AG10803 (cell line): ENCODE measurements at regions not wholly inside any gene's neighbourhood (a gene's known extent, or its start where the extent isn't known, plus 50 kb on each side); places are given as distances from the start of the nearest gene placed in this dataset.
"Not testable (repeated sequence)": the region's sequence is repeated elsewhere in the genome, so short reads cannot be mapped to it uniquely, and the experiment has no call there.

ENCODE experiments used
- DNase-seq: peaks from one replicate; pipeline ENCODE4 v3.0.0; 2010; ENCODE audit warnings: low read depth
- H3K4me3 ChIP-seq: 2 replicates; pipeline ENCODE4 v1.5.1; 2011; ENCODE audit warnings: mild to moderate bottlenecking, low read length, control low read depth
- CTCF ChIP-seq: conservative IDR thresholded peaks from 2 replicates; pipeline ENCODE4 v1.5.1; 2011; ENCODE audit warnings: mild to moderate bottlenecking, low read length, control low read depth, inconsistent platforms

- H3K4me3 ChIP-seq: no peak overlapping the region
- no peak for TF ChIP-seq CTCF
- DNase-seq: no peak
Observed at GRCh38 chr1:60697204-60697994, 385.0 kb upstream of the NFIA start.

- H3K4me3 ChIP-seq: no peak overlapping the region
- TF ChIP-seq CTCF: no peak
- no peak for DNase-seq
Observed at GRCh38 chr1:60696512-60696911, 385.8 kb upstream of the NFIA start.

- H3K4me3 ChIP-seq: no peak overlapping the region
- no peak for DNase-seq
- no peak for TF ChIP-seq CTCF
Observed at GRCh38 chr1:60695716-60696171, 386.6 kb upstream of the NFIA start.

GRCh38 chr1:60694980-60695379 is 387.4 kb upstream of the NFIA start:
- TF ChIP-seq CTCF: no peak
- no peak for DNase-seq
- H3K4me3 ChIP-seq: no peak overlapping the region

- H3K4me3 ChIP-seq: no peak overlapping the region
- no peak for DNase-seq
- no peak for TF ChIP-seq CTCF
Observed at GRCh38 chr1:60692031-60692430, 390.3 kb upstream of the NFIA start.

GRCh38 chr1:60688221-60688620 is 394.1 kb upstream of the NFIA start:
- DNase-seq, H3K4me3 ChIP-seq: not testable (repeated sequence)

- H3K4me3 ChIP-seq: no peak overlapping the region
- no peak for TF ChIP-seq CTCF
- no peak for DNase-seq
Observed at GRCh38 chr1:60681095-60681860, 401.1 kb upstream of the NFIA start.
